ENCODE measurements at regions not wholly inside any gene's neighbourhood (a gene's known extent, or its start where the extent isn't known, plus 50 kb on each side); places are given as distances from the start of the nearest gene placed in this dataset.
"Not testable (repeated sequence)": the region's sequence is repeated elsewhere in the genome, so short reads cannot be mapped to it uniquely, and the experiment has no call there.

DNA sequence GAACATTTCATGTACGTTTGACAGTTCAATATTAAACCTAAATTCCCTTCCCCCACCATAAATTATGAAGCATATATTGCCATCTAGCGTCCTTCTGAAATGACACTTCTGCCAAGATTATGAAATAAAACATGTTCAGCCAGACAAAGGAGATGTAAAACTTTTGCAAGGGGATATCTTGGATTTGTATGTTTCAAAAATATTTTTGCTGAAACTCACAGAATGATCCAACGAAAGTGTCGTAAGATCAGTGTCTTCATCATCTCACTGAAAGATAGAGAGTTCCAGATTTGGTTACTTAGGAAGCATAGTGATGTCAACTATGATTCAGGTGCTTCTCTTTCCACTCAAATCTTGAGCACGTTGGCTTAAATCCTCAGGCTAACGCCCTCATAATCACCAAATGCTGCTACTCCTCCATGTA is 904.3 kb downstream of the XPNPEP1 start:
- in situ Hi-C loops (cut with MboI; ENCODE audit: low sequenced_read_pairs) = no loop called here

GRCh38 chr10:109007514-109007913 is 915.8 kb downstream of the XPNPEP1 start:
- in situ Hi-C loops (cut with MboI; ENCODE audit: low sequenced_read_pairs) = no loop called here

GRCh38 chr10:108990441-108990840 is 932.9 kb downstream of the XPNPEP1 start:
- in situ Hi-C loops (cut with MboI; ENCODE audit: low sequenced_read_pairs) = no loop called here

DNA sequence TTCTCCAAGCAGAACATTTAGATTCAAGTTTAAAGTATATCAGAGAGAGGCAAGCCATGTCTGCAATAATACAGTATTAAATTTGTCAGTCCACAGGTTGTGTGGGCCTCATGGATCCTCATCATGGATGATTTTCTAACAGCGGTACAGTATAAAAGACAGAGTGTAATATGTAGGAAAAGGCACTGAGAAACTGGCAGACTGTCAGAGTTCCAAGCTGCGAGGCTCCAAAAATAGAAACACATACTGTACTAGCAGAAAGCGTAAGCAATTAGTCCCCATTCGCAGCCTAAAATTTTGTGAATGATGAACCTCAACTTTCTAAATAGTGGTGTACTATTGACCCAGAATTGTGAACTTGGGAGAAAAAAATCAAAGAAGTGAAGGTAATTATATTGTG is 933.3 kb downstream of the XPNPEP1 start:
- in situ Hi-C loops (cut with MboI; ENCODE audit: low sequenced_read_pairs) = no loop called here

- in situ Hi-C loops (cut with MboI; ENCODE audit: low sequenced_read_pairs) = no loop called here
These were observed 941.2 kb downstream of the XPNPEP1 start for GRCh38 chr10:108982159-108982558.

DNA sequence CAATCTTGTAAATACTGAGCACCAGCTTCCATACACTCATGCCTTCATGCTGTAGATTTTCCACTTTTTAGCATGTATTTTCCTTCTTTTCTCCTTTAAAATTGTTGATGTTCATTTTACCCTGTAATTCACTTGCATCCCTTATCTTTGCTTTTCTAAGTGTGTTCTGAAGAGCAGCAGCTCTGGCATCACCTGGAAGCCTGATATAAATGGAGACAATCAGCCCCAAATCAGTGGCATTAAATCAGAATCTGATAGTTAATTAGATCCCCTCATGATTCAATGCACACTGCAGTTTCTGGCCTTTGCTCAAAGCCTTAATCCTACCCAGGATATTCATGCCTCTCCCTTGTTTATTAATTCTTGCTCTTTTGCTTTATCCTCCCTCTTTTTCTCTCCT is 942.4 kb downstream of the XPNPEP1 start:
- in situ Hi-C loops (cut with MboI; ENCODE audit: low sequenced_read_pairs) = no loop called here

DNA sequence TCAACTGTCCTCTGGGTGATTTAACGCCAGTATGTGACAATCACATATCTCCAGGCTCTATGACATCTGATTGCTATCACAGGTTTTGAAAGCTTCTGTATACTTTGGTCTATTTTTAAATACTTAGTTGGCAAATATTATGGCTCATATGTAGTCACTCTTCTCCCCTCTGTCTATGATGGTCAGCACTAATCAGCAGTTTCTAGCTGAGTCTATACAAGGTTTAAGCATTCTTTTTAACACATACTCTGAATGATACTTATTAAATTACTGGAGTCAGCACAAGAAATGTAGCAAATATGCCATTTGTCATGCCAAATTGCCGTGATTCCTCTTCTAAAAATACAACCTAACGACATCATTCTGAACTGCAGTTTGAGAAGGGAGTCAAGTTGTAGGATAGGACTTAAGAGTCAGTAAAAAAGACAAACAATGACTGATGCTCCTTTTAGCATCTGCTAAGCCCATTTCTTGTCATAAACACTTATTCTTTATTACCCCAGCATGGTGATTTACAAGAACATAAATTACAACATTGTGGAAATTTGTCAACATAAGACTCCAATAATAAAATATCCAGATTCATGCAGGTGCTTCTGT is 947.8 kb downstream of the XPNPEP1 start:
- in situ Hi-C loops (cut with MboI; ENCODE audit: low sequenced_read_pairs) = no loop called here

GRCh38 chr10:108970016-108970415 is 953.3 kb downstream of the XPNPEP1 start:
- in situ Hi-C loops (cut with MboI; ENCODE audit: low sequenced_read_pairs) = no loop called here

GRCh38 chr10:108966411-108966810 is 956.9 kb downstream of the XPNPEP1 start:
- in situ Hi-C loops (cut with MboI; ENCODE audit: low sequenced_read_pairs) = no loop called here

DNA sequence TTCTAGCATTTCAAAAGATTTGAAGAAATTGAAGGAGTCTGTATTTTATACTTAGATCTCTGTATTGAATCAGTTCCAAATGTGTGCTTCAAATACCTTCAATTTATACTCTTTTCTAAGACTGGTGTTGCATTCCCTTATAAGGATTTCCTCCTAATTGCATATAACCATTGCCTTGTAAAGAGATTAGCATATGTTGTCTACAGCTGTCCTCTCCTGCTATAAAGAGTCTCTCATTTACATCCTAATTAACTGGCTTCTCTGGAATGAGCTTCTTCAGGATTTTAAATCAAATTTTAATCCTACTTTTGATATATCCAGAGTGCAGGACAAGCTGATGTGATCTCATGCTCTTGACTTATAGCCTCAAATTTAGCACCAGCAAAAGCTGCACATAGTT is 957.3 kb downstream of the XPNPEP1 start:
- in situ Hi-C loops (cut with MboI; ENCODE audit: low sequenced_read_pairs) = no loop called here

DNA sequence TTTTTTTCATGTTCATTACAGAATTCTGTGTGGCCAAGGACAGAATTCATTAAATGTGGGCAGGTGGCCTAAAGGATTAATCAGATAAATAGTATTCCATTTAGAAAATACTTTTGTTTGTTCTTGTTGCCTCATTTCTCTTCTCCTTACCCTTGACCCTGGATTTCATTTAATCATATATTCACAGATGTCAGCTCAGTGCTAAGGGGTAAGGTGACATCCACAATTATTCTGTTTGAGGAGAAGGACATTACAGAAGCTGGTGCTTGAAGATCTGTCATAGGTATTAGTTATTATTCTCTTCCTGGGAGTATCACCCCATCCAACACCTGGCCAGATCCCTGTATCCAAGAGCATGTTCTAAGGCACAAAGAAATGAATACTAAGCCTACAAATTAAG is 961.1 kb downstream of the XPNPEP1 start:
- in situ Hi-C loops (cut with MboI; ENCODE audit: low sequenced_read_pairs) = no loop called here

GRCh38 chr10:108957681-108958080 is 965.6 kb downstream of the XPNPEP1 start:
- in situ Hi-C loops (cut with MboI; ENCODE audit: low sequenced_read_pairs) = no loop called here

DNA sequence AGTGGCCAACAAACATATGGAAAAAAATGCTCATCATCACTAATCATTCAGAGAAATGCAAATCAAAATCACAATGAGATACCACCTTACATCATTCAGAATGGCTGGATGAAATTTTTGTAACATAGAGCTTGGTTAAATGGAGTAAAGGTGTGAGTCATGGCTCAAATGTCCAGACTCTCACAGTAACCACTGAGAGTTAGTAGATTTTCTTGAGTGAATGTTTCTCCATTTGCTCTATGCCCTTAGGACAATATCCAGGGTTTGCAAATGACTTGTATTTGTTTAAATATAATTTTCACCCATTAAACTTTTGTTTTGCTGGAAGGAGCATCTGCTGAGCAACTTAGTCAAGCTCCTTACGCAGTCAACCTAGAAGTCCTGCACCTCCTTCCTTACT is 967.2 kb downstream of the XPNPEP1 start:
- in situ Hi-C loops (cut with MboI; ENCODE audit: low sequenced_read_pairs) = no loop called here

- in situ Hi-C loops (cut with MboI; ENCODE audit: low sequenced_read_pairs) = not testable (repeated sequence)
These were observed 1003.3 kb downstream of the XPNPEP1 start for GRCh38 chr10:108920029-108920428.

DNA sequence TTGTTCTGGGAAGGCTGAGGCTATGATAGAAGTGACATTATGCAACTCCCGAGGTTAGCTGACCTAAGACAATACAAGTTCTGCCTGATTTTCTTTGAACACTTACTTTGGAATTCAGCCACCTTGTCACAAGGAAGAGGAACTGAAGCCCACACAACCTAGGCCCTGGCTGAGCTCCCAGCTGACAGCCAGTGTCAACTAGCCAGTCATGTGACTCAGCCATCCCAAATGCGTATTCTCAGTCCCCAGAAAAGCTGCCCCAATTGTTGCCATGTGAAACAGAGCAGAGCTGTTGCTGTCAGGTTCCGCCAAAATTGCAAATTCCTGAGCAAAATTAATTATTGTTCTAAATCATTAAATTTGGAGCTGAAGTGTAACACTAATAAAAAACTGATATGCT is 1010.0 kb downstream of the XPNPEP1 start:
- in situ Hi-C loops (cut with MboI; ENCODE audit: low sequenced_read_pairs) = no loop called here

GRCh38 chr10:108911814-108912541 is 1011.3 kb downstream of the XPNPEP1 start:
- in situ Hi-C loops (cut with MboI; ENCODE audit: low sequenced_read_pairs) = no loop called here

- in situ Hi-C loops (cut with MboI; ENCODE audit: low sequenced_read_pairs) = no loop called here
These were observed 1015.2 kb downstream of the XPNPEP1 start for GRCh38 chr10:108908096-108908495.

DNA sequence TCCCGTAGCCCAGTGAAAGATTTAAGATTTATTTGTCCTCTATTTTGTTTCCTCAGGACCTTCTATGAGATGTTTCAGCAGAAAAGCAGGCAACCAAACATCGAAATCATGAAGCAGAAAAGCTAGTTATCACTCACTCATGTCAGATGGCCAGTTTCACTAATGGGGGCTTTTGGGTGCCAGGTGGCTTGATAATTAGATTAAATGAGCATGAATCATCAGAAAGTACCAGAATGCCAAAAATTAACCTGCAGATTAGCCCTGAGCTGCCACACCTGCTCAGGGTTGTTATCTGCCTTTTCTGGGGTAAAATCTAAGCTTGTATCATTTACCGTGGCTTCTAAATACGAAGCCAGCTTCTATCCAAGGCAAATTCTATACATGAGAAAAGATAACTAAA is 1017.5 kb downstream of the XPNPEP1 start:
- in situ Hi-C loops (cut with MboI; ENCODE audit: low sequenced_read_pairs) = no loop called here

GRCh38 chr10:108905171-108905570 is 1018.1 kb downstream of the XPNPEP1 start:
- in situ Hi-C loops (cut with MboI; ENCODE audit: low sequenced_read_pairs) = no loop called here

DNA sequence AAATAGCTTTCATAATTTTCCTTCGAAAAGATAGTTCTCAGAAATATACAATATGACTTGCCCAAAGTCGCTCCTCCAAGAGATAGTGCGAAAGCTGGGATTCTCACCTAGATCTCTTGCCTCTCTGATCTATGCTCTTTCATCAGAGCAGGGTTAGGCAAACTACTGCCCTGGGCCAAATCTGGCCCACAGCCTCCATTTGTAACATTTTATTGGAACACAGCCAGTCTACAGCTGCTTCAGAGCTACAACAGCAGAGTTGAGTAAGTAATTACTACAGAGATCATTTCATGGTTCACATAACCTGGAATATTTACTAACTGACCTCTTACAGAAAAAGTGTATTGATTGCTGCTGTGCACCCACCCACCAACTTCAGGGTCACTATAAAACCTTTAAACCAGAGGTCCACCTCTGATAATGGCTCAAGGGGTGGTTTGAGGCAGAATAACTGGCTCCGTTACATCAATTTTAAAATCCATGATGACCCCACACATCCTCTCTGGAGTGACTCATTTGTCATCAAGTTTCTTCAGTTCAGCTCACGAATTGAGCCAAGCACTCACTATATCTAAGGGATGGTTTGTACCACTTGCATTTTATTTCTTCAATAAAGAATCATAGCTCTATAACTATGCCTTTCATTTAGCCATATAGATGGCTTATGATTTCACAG is 1019.0 kb downstream of the XPNPEP1 start:
- in situ Hi-C loops (cut with MboI; ENCODE audit: low sequenced_read_pairs) = no loop called here

GRCh38 chr10:108902619-108903285 is 1020.6 kb downstream of the XPNPEP1 start:
- in situ Hi-C loops (cut with MboI; ENCODE audit: low sequenced_read_pairs) = no loop called here

Data from HL-60/S4 treated with phorbol 12-myristate 13-acetate at 8.2 ng/mL for 4 days and 3 days (cell line).